Stomach (tissue), 8 donors: ENCODE measurements at regions not wholly inside any gene's neighbourhood (a gene's known extent, or its start where the extent isn't known, plus 50 kb on each side); places are given as distances from the start of the nearest gene placed in this dataset.

Source experiments
- DNase-seq, 2 donors: peaks; one replicate each; pipeline versions ENCODE4 v3.0.0 to v3.0.0-alpha.2; 2013 to 2019
- H3K27ac ChIP-seq, 5 donors: fragments of 200-600 bp in 4 of 5; sonication (generic) in 4 of 5; one replicate each; pipeline ENCODE4 v1.5.1; 2013 to 2019; ENCODE audit warnings: mild to moderate bottlenecking in 1 of 5, moderate library complexity in 1 of 5
- H3K27me3 ChIP-seq, 3 donors: fragments of 200-600 bp; sonication (generic); one replicate each; pipeline ENCODE4 v1.5.1; 2017 to 2019; ENCODE audit warnings: mixed run types in 1 of 3
- H3K36me3 ChIP-seq, 4 donors: fragments of 200-600 bp; sonication (generic); 1 replicate in 3 of 4; 2 replicates in 1 of 4; pipeline ENCODE4 v1.5.1; 2016 to 2019
- H3K4me1 ChIP-seq, 4 donors: fragments of 200-600 bp; sonication (generic); one replicate each; pipeline ENCODE4 v1.5.1; 2016 to 2019
- H3K4me3 ChIP-seq, 4 donors: fragments of 200-600 bp; sonication (generic) in 3 of 4; one replicate each; pipeline ENCODE4 v1.5.1; 2016 to 2019; ENCODE audit warnings: mild to moderate bottlenecking in 1 of 4
- H3K9me3 ChIP-seq, 4 donors: fragments of 200-600 bp; sonication (generic); one replicate each; pipeline ENCODE4 v1.5.1; 2016 to 2019
- CTCF ChIP-seq, 7 experiments: fragments of 450-650 bp in 4 of 7; fragments of 200-600 bp in 3 of 7; sonication (generic) in 3 of 7; IDR thresholded peaks; one replicate each; pipeline ENCODE4 v1.5.1; 2016 to 2019; ENCODE audit warnings: antibody characterized with exemption in 7 of 7, control low read depth in 2 of 7, mild to moderate bottlenecking in 1 of 7
- EP300 ChIP-seq: sonication (generic); formaldehyde crosslinking; IDR thresholded peaks from one replicate; pipeline ENCODE4 v1.6.1; 2017; ENCODE audit warnings: antibody characterized with exemption
- POLR2A ChIP-seq, 4 donors: fragments of 450-650 bp; IDR thresholded peaks; one replicate each; pipeline ENCODE4 v1.6.1; 2016; ENCODE audit warnings: antibody characterized with exemption in 4 of 4, control low read depth in 2 of 4, mild to moderate bottlenecking in 1 of 4, moderate library complexity in 1 of 4
- POLR2AphosphoS5 ChIP-seq, 3 donors: sonication (generic); formaldehyde crosslinking; IDR thresholded peaks; one replicate each; pipeline ENCODE4 v1.6.1; 2016; ENCODE audit warnings: antibody characterized with exemption in 3 of 3
- WGBS, 5 donors: extraction: QIAGEN DNeasy Blood & Tissue Kit in 3 of 5; methylation state at CpG; one replicate each; pipeline versions ENCODE4 v1.1.5 to v1.1.7; 2013 to 2018; 5-methylcytosine and 5-hydroxymethylcytosine counted together
- intact Hi-C: fragments of 100-400 bp; cut with DNase I; formaldehyde crosslinking; loops from one replicate; pipeline ENCODE4 v1.15.1; 2023; ENCODE audit warnings: low total_unique reads
- donor health status: healthy with polysubstance abuse.
- donor health status: Bipolar disorder and iron deficiency.
- donor health status: healthy.

GRCh38 chr1:232385221-232385620, 244.7 kb downstream of the SIPA1L2 start:
- Histone ChIP-seq H3K9me3 (no peaks in the 10 kb centered on the region), H3K4me1 (no peaks in the 10 kb centered on the region), H3K4me3 (no peak overlapping the region), H3K27ac (no peak overlapping the region), H3K36me3 (no peaks in the 10 kb centered on the region), H3K27me3 (no peaks in the 10 kb centered on the region)
- TF ChIP-seq EP300 (no peak), POLR2AphosphoS5 (IDR thresholded peaks at IDR 0.05) (no peak), CTCF (IDR thresholded peaks at IDR 0.05) (no peak), POLR2A (IDR thresholded peaks at IDR 0.05) (no peak)
- intact Hi-C loops = no loop called here
- no peak for DNase-seq
- 78 to 86% (median 81%) methylated on average over 9 to 10 of the region's 10 CpGs for whole genome bisulfite sequencing, 5 donors

GRCh38 chr1:232384171-232384883, 245.6 kb downstream of the SIPA1L2 start:
- Histone ChIP-seq H3K4me3 (no peak overlapping the region), H3K27me3 (no peaks in the 10 kb centered on the region), H3K4me1 (no peaks in the 10 kb centered on the region), H3K9me3 (no peaks in the 10 kb centered on the region), H3K36me3 (no peaks in the 10 kb centered on the region), H3K27ac (no peak overlapping the region)
- TF ChIP-seq POLR2AphosphoS5 (IDR thresholded peaks at IDR 0.05) (no peak), EP300 (no peak), POLR2A (IDR thresholded peaks at IDR 0.05) (no peak), CTCF (IDR thresholded peaks at IDR 0.05) (no peak)
- DNase-seq = no peak
- intact Hi-C loops = no loop called here
- WGBS, 5 donors = 79 to 92% (median 89%) methylated on average over 4 of the region's 4 CpGs

GRCh38 chr1:232383455-232384123, 246.3 kb downstream of the SIPA1L2 start:
- no peak overlapping the region for H3K4me3 ChIP-seq
- H3K9me3 ChIP-seq = no peaks in the 10 kb centered on the region
- no peak for TF ChIP-seq POLR2A (IDR thresholded peaks at IDR 0.05)
- no peak for TF ChIP-seq POLR2AphosphoS5 (IDR thresholded peaks at IDR 0.05)
- TF ChIP-seq EP300 = no peak
- TF ChIP-seq CTCF (IDR thresholded peaks at IDR 0.05) = no peak
- DNase-seq = no peak
- H3K4me1 ChIP-seq = peaks cover 0 to under 1% (median under 1%) of the 10 kb centered on the region in 4 donors
- no peaks in the 10 kb centered on the region for H3K36me3 ChIP-seq
- no peaks in the 10 kb centered on the region for H3K27me3 ChIP-seq
- no peak overlapping the region for H3K27ac ChIP-seq
- intact Hi-C loops = no loop called here
- WGBS, 5 donors = 81 to 86% (median 85%) methylated on average over 13 of the region's 13 CpGs

- no peak for DNase-seq
- Histone ChIP-seq H3K4me1 (peaks cover 0 to 8% (median 6%) of the 10 kb centered on the region in 4 donors), H3K27ac (no peak overlapping the region), H3K36me3 (no peaks in the 10 kb centered on the region), H3K4me3 (no peak overlapping the region), H3K27me3 (no peaks in the 10 kb centered on the region), H3K9me3 (no peaks in the 10 kb centered on the region)
- intact Hi-C loops = no loop called here
- TF ChIP-seq POLR2AphosphoS5 (IDR thresholded peaks at IDR 0.05) (no peak), POLR2A (IDR thresholded peaks at IDR 0.05) (no peak), CTCF (IDR thresholded peaks at IDR 0.05) (no peak), EP300 (no peak)
- WGBS, 5 donors = 81 to 89% (median 88%) methylated on average over 4 of the region's 4 CpGs
Measured at GRCh38 chr1:232382671-232383070, 247.3 kb downstream of the SIPA1L2 start.
